ENCODE measurements at regions not wholly inside any gene's neighbourhood (a gene's known extent, or its start where the extent isn't known, plus 50 kb on each side); places are given as distances from the start of the nearest gene placed in this dataset.
A peak's percentile ranks its signal among the peaks of the same experiment; 100 is the strongest.

DNA sequence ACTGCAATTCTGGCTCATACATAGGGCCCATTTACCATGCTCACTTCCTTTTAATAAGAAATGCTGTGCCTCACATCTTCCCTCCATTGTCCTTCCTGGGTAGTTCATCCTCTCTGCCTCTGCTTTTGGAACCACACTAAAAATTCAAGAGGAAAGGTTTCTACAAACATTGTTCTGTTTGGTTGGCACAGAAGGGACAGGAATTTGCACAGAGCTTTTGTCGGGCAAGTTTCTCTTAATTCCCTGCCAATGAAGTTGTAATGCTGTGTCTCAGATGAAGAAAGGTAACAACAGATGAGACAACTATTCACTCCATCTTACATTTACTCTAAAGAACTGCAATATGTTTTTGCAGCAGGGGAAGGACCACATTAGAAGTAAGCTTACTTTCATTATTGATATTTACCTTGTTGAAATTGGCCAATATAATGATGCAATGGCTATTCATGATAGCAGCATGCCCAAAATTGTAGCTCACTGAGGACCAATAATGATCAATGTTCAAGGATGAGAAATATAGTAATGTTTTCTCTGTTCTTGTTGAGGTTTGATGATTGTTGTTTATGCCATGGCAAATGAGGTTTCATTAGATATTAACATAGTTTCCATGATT lies 82.5 kb upstream of the HMHB1 start:
- no peak for DNase-seq

DNA sequence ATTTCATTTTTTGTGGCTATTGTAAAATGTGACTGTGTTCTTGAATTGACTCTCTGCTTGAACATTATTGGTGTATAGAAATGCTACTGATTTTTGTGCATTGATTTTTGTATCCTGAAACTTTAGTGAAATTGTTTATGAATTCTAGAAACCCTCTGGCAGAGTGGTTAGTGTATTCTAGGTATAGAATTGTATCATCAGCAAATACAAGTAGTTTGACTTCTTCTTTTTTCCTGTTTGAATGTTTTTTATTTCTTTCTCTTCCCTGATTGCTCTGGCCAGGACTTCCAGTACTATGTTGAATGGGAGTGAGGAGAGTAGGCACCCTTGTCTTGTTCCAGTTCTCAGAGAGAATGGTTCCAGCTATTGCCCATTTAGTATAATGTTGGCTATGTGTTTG lies 88.8 kb upstream of the HMHB1 start:
- no peak for DNase-seq

- no peak for DNase-seq
These were observed 90.0 kb upstream of the HMHB1 start for GRCh38 chr5:143721925-143722324.

GRCh38 chr5:143720689-143721088 lies 91.3 kb upstream of the HMHB1 start:
- no peak for DNase-seq

DNA sequence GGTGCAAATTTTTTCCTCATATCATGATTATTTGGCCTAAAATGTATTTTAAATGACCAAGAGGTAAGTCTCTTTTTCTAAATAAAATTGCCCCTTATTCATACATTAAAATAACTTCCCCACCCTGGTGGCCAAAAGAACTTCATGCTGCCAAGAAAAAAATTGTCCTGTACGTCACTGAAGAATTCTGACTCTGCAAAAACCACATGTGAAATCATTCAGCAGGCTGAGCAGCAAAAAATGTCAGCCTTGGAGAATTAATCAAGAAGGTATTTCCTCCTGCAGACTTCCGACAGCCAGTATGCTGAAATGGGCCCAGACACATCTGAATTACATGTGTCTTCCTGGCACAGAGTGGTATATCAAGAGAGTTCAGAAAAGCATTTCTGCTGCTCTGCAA lies 94.6 kb upstream of the HMHB1 start:
- DNase-seq = peak; percentile 12

DNA sequence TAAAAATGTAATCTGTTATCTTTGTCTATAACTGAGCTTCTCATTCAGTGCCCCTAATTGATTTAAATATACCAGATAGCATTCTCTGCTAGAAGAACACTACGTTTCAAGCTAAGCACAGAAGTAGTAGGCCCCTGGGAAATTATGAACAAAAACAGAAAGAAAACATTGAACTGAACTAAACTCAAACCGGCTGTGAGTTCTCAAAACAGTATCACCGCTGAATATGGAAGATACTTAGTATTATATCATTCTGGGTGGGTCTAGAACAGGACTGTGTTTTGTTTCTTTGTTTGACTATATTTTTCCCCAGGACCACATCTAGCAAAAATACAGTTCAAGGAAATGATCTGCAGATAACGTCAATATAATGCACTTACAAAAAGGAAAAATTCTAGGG lies 95.1 kb upstream of the HMHB1 start:
- no peak for DNase-seq

DNA sequence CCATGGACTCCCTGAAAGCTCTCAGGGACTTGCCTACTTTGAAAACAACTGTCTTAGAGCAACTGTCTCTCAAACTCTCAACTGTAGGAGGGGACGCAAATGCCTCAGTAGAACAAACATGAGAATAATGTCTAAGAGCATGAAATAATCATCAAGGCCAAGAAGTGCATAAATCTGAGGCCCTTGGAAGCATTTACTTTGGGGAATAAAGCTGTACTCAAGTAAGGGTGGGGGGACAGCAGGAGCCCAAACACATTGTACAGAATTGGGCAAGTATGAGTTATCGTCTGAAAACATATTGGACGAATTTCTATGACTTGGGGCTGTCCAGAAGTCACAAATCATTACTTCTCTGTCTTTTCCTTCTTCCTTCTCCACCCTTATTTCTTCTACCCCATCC lies 96.3 kb upstream of the HMHB1 start:
- no peak for DNase-seq

GRCh38 chr5:143714629-143715028 lies 97.3 kb upstream of the HMHB1 start:
- no peak for DNase-seq

DNA sequence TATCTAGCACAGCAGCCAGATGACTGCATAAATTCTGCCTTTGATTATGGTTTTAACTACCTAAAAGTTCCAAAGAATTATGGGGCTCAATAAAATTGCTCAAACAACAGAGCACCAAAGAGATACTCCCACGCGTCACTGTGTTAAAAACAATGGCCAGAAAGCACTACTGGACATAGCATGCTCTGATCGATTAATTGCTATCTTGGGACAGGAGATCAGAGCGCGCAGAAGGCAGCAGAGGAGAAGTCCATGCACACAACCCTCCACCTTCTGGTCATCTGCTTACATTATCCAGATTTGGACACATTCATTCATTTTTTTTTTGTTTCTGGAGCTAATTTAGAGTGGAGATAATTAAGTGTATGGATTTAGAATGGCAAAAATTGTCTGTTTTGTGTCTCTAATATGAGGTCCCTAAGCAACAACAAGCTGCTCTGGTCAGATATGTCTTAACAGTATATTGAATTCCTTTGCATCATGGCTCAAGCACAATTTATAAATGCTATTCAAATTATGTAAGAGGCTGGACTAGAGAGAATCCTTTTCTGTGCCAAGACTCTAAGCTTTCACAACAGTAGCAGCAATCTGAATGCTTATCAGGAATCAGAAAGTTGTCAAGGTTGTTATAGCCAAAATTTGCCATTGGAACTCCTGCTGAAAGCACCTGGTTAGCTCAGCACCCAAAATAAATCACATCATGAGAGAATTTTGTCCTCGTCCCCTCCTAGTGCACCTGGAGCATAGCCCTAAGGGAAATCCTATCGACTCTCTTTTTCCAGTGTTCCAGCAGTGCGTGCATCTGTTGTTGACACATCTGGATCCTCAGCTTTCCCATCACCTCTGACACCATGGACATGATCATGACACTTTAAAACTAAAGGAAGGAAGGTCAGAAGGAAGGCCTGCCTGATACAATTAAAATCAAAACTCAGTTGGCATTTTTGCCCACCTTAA lies 98.6 kb upstream of the HMHB1 start:
- DNase-seq = no peak

DNA sequence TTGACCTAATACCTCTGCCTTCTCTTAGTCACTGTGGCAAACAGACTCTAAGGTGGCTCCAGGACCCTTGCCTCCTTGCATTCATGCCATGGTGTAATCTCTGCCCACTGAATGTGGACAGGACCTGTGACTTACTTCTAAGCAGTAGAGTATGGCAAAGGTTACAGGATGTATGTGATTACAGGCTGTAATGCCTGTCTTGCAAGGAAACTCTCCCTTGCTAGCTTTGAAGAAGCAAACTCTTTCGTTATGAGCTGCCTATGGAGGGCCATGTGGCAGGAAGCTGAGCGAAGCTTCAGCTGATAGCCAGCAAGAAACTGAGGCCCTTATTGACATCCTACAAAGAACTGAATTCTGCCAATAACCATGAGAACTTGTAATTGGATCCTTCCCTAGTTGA lies 103.3 kb upstream of the HMHB1 start:
- DNase-seq = no peak

DNA sequence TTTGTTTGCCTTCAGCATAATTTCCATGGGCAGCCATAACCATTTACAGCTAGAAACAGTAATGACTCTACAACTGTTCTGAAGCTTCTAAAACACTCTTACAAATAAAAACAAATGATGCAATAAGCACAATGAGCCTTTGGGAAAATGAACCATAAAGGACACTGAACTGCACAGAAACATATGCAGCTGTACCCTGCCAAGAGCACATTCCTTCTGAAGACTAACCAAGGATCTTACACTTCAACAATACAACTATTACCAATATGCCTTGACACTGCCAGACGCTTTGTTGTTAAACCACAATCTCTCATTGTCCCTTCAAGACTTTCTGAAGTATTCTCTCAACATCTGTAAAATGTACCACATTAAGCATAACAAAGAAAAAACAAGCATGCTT lies 104.2 kb upstream of the HMHB1 start:
- no peak for DNase-seq

GRCh38 chr5:143705381-143705780 lies 106.6 kb upstream of the HMHB1 start:
- no peak for DNase-seq

- no peak for DNase-seq
These were observed 108.3 kb upstream of the HMHB1 start for GRCh38 chr5:143703659-143704058.

DNA sequence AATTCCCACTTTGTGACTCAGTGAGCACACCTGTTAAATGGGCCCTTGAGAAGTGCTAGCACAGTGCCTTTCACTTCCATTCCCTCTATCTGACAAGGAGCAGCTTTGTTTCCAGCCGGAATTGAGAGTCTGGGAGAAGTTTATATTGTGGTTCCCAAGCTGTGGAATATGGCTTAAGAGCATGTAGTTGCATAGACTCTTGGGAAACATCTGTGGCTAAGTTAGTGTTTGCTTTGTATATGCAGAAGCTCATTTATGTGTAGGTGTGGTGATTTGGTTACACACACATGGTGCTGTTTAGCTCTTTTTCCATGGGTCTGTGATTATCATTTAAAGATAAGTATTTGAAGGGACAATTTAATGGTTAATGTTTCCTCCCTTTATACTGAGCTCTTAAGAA lies 110.5 kb upstream of the HMHB1 start:
- DNase-seq = no peak

- DNase-seq = no peak
These were observed 111.0 kb upstream of the HMHB1 start for GRCh38 chr5:143700994-143701393.

DNA sequence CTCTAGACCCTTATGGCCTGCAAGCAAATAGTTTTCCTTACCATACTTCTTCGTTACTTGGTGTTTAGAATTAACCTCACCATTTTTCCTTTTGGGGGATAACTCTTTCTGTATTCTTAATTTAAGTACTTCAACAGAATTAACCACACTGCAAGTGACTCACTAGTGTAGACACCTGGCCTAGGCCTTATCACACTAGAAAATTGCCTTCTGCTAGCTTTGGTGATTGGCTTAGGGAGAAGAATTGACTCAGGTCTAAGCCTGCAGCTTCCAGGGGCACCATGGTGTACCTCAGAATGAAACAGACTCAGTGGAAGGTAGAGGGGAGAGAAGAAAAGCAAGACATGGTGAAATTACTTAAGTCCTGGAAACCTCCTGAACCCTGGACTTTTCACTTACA lies 112.8 kb upstream of the HMHB1 start:
- DNase-seq = no peak

DNA sequence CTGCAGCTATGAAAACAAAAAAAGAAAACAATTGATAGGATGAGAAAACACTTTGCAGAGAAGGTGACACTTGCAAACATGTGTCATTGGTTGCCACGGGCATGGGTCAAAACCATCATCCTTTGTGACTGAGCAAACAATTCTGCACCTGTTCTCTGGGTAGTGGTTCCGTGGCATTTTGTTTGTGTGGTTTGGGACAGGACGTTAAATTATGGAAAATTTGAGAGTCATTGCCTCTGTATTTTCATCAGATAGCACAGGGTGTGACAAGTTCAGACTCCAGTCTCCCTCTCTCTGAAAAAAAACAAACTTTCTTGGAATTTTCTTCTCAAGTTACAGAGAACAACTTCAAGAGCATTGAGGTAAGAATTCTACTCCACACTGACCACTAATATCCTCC lies 113.4 kb upstream of the HMHB1 start:
- no peak for DNase-seq

GRCh38 chr5:143696921-143697320 lies 115.0 kb upstream of the HMHB1 start:
- no peak for DNase-seq

GRCh38 chr5:143695941-143696340 lies 116.0 kb upstream of the HMHB1 start:
- DNase-seq = no peak

DNA sequence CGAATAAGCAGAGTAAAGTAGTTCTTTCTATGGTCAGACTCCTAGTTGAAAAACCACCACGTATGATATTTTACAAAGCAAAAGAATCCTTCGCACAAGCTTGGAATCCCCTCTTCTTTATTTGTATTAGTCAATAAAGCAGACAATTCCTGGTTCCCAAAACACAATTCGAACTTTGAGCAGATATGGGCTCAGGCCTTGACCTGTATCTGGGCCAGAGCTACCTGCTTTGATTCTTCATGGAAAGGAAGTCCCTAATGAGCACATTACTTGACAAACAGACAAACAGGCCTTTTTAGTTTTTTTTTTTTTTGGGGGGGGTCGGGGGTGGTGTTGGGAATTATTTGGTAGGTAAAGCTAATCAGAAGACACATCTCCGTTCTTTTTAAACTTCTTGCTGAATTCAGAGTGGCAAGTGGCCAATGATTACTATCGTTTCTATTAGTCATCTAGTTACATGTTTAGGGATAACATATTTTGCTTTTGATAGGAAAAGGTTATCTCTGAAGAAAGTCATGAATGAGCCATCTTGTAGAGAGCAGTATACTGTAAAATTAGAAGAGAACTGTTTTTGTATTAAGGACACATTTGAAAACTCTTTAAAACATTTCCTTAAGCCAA lies 116.6 kb upstream of the HMHB1 start:
- no peak for DNase-seq

DNA sequence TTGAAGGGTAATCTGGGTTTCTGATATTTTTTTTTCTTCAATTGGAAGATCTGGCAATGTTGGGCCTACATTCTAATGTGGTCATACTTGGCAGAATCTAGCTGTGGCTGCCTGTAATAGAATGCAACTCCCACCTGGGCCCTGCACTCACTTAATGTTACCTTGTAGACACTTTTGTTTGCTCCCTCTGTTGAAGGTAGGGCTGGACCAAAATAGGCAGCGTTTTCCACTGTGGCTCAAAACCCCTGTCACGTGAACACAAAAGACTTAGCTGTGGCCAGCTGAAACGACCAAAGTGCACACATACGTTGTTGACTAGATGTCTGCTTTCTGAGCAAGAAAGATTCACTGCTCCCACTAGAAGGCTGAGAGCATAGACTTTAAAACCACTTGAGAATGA lies 117.6 kb upstream of the HMHB1 start:
- no peak for DNase-seq

- DNase-seq = no peak
These were observed 118.2 kb upstream of the HMHB1 start for GRCh38 chr5:143693651-143694252.

DNA sequence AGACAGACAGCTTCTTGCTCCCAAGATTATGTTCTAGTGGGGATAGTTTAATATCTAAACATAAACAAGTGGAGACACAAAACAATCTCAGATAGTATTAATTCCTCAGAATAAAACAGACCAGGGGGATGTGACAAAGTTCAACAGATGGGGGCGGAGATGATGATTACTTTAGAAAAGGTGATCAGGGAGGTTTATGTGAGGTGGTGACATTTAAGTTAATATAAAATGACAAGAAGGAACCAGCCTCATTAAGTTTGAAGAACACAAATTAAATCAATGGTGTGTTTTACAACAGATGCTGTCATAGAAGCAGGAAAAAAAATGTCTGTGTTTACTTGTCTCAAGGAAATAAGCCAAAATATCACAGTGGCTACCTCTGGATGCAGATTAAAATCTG lies 119.6 kb upstream of the HMHB1 start:
- DNase-seq = no peak

- DNase-seq = no peak
These were observed 120.0 kb upstream of the HMHB1 start for GRCh38 chr5:143691945-143692290.

Data from hematopoietic multipotent progenitor cell treated with erythropoietin and hydrocortisone succinate and interleukin-3 and kit ligand, for 6 days (in vitro differentiated cells).